ENCODE measurements at regions not wholly inside any gene's neighbourhood (a gene's known extent, or its start where the extent isn't known, plus 50 kb on each side); places are given as distances from the start of the nearest gene placed in this dataset.

DNA sequence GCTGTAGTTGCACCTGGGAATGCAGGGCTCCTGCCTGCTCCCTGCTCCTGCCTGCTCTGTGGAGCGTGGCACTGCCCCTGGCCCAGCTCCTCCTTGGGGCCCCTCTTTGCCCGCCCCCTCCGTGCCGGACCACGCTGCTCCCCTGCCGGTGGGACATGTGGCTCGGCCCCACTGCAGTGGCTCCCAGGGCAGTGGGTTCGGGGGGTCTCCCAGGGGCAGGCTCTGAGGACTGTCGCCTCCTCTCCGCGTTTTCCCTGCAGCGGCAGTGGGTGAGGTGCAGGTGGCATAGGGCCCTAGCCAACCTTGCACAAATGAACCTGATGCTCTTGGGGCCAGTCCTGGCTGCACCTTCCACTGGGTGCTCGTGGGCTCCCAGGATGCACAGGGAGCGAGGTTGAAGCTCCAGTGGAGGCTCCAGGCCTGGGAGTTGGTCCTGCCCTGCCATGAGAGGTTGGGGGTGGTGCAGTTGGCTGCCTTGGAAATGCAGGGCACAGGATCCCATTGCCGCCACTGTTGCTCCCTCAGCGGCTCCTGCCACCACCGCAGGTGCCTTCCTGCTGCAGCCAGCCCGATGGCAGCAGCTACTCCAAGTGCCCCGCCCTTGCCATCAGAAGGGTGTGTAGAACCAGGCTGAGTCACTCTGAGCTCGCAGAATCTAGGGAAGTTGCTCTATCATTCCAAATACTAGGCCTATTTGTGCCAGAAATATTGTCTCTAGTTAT lies 313.1 kb upstream of the SYT4 start:
- DNase-seq (ENCODE audit: low spot score) (no peak), ATAC-seq (ENCODE audit: low FRiP score) (no peak)
- TF ChIP-seq, protein P1, sequence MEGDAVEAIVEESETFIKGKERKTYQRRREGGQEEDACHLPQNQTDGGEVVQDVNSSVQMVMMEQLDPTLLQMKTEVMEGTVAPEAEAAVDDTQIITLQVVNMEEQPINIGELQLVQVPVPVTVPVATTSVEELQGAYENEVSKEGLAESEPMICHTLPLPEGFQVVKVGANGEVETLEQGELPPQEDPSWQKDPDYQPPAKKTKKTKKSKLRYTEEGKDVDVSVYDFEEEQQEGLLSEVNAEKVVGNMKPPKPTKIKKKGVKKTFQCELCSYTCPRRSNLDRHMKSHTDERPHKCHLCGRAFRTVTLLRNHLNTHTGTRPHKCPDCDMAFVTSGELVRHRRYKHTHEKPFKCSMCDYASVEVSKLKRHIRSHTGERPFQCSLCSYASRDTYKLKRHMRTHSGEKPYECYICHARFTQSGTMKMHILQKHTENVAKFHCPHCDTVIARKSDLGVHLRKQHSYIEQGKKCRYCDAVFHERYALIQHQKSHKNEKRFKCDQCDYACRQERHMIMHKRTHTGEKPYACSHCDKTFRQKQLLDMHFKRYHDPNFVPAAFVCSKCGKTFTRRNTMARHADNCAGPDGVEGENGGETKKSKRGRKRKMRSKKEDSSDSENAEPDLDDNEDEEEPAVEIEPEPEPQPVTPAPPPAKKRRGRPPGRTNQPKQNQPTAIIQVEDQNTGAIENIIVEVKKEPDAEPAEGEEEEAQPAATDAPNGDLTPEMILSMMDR (IDR thresholded peaks at IDR 0.05): no peak

DNA sequence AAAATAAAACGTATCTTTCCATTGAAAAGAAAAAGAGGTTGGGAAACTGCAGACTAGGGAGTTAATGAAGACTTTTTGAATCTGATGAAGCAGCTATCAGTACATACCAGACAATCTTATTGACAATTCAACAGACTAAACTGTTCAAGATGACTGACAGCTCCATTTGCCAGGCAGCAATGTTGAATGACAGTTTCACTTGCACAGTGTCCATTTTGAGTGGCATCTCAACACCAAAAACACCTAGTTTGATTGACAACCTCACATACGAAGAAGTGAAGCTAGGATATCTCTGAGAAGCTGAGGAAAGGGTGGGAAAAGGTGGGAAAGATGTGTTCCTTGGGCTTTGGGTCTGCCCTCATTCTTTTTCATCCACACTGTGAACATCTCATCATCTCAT lies 315.0 kb upstream of the SYT4 start:
- TF ChIP-seq, protein P1 (IDR thresholded peaks at IDR 0.05): no peak
- DNase-seq (ENCODE audit: low spot score) (no peak), ATAC-seq (ENCODE audit: low FRiP score) (no peak)

DNA sequence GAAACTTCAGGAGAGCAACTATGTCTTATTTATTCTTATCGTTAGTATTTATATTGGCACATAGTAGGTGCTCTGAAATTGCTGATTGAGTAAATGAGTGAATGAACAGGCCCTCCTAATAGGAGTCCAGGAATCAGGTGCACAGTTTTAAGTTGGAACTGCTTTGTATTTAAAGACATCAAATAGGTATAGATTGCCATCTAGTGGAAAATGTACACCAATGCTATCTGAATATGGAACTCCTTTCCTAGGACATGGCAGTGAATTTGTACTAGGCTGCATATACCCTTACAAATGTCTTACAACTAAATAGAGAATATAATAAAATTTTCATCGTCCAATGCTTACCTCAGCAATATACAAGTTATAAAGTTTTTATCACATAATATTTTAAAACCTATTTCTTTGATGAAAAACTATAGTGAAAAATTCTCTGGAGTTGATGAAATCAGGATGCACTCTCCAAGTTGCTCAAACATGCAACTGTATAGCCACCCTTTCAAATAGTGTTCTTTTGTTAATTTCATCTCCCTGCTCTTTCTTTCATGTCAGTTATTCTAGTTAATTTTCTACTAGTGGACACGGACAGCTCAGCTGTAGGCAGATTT lies 318.9 kb upstream of the SYT4 start:
- TF ChIP-seq, protein P1 (IDR thresholded peaks at IDR 0.05): no peak
- ATAC-seq (ENCODE audit: low FRiP score) (no peak), DNase-seq (ENCODE audit: low spot score) (no peak)

DNA sequence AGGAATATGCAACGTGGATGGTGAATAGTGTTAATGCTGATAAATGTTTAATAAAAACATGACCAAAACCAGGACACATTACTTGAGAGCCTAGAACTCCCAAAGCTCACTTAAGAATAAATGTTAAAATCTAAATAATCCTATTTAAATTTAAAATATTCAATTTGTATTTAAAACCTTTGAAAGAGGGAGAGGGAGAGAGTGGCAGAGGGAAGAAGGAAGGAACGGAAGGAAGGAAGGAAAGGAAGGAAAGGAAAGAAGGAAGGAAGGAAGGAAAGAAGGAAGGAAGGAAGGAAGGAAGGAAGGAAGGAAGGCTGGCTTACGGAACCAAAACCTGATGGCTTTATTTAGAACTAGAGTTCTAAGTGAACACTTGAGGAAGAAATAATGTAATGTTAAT lies 324.1 kb upstream of the SYT4 start:
- ATAC-seq (ENCODE audit: low FRiP score) (no peak), DNase-seq (ENCODE audit: low spot score) (no peak)
- TF ChIP-seq, protein P1 (IDR thresholded peaks at IDR 0.05): no peak

DNA sequence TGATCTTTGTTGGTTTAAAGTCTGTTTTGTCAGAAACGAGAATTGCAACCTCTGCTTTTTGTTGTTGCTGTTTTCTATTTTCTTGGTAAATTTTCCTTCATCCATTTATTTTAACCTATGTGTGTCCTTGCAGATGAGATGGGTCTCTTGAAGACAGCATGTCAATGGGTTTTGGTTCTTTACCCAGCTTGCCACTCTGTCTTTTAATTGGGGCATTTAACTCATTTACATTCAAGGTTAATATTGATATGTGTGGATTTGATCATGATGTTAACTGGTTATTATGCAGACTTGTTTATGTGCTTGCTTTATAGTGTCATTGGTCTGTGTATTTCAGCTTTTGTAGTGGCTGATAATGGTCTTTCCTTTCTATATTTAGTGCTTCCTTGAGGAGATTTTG lies 327.9 kb upstream of the SYT4 start:
- no peak for ATAC-seq (ENCODE audit: low FRiP score)
- DNase-seq (ENCODE audit: low spot score): no peak
- TF ChIP-seq, protein P1 (IDR thresholded peaks at IDR 0.05): no peak

DNA sequence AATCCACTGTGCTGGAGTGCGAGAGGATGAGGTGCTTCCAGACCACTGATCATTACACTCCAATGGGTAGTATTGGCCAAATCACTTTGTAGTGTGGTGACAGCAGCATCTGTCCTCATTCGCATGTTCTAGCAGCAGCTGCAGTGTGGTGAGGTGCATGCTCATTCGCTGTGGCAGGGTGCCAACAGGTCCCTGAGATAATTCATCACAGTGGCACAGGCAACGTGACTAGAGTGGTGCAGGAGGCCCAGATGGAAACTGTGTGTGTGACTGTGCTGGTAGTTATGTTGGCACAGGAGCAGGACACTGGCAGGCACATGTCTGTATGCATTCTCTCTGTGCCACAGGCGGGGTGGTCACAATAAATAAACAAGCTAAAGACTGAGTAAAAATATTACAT lies 329.5 kb upstream of the SYT4 start:
- ATAC-seq (ENCODE audit: low FRiP score): no peak
- TF ChIP-seq, protein P1 (IDR thresholded peaks at IDR 0.05): no peak
- no peak for DNase-seq (ENCODE audit: low spot score)

DNA sequence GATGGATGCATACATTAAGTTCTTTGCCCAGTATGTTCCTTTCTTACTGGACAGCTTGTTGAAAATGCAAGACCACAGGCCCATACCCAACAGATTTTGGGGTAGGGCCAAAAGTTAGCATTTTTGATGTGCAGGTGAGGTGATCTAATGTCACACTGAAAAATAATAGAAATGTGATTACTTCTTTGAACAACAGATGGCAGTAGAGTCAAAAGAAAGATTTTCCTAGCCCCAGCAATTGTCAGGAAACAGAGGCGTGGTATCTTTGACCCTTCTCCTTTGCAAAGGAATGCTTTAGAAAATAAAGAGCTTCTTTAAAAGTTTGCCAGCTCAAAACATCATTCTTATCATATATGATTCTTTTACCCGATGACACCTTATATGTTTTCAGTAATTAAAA lies 343.6 kb upstream of the SYT4 start:
- TF ChIP-seq, protein P1 (IDR thresholded peaks at IDR 0.05): no peak
- ATAC-seq (ENCODE audit: low FRiP score) (no peak), DNase-seq (ENCODE audit: low spot score) (no peak)

Measured in omental fat pad (tissue), 3 donors.